ENCODE measurements at regions not wholly inside any gene's neighbourhood (a gene's known extent, or its start where the extent isn't known, plus 50 kb on each side); places are given as distances from the start of the nearest gene placed in this dataset.
A peak's percentile ranks its signal among the peaks of the same experiment; 100 is the strongest.

DNA sequence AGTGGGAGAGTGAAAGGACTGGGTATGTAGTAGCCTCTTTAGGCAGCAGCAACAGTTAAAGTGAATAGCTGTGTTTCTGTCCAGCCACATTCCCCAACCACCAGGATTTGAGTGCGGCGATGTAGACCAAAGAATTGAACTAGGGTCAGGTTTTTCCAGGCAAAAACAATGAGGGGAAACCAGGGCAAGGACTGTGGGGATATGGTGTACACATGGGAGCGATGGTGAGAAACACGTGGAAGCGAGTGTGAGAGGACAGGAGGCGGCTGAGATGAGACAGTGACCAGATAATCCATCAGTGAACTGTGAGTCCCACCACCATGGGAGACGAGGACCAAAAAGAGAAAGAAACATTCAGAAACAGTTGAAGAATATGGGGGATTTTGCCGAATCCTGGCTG lies 409.5 kb downstream of the TSN start:
- DNase-seq = no peak

DNA sequence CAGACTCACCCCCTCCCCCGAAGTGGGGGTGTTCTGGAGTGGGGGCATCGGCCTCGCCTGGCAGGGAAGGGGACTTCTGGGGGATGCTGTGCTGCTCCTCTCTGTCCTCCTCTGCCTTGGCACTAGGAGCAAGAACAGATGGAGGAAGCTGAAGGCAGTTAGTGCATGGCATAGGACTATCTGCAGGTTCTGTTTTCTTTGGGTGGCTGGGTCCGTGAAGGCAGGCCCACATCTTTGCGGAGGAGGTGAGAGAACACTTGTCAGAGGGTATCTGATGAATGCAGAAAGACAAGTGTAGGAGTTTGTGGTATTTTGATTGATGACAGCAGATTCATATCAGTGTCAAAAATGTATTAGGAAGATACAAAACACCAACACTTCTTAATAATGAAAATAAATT lies 411.4 kb downstream of the TSN start:
- peak in 1 of 51 donors; percentile 26 for DNase-seq

DNA sequence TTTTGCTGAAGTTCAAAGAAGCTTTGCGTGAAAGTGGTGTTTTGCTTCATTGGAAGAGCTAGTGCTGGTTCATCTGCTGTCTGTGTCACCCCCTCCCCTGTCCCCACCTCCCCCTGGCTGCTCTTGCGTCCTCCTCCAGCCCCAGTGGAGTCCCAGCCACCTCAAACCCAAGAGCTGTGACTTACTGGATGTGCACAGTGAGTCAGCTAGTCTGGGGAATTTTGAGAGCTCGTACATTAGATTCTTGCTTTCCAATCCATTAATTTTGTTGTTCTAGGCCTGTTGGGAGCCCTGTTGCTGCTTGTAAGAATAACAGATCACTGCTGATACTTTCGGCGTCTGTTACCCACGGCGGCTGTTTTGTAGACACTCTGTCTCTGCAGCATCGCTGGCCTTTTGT lies 412.1 kb downstream of the TSN start:
- DNase-seq = no peak

DNA sequence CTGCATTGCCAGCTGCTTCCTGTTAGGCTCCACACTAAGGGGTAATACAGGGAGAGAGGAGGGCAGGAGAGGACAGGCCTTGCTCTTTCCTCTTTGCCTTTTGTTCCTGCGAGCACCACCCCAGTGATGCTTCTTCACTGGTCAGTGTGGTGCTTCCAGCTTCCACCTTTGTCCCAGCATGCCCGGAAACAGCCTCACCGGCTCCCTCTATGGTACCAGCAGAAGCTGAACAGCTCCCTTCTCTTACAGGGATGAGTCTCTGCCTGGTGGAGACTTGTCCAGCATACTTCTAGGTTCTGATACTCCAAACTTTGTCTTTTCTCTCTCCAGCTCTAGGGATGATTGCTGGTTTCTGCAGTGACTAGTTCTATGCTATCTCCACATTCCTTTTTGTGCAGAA lies 413.3 kb downstream of the TSN start:
- DNase-seq = no peak

DNA sequence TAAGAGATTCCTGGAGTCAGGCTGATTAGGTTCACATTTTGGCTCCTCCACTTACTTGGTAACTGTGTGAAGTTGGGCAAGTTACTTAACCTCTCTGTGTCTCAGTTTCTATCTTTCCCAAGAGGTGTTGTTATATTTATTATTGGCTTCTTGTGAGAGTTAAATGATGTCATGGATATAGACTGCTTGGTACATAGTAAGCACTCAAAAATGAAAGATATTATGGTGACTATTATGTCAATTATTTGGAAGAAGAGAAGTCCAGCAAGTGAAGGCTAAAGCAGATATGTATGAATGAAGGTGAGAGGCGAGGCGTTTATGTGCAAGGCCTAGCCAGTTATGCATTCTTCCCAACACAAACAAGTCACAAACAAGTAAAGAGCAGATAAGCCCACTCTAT lies 417.4 kb downstream of the TSN start:
- no peak for DNase-seq

DNA sequence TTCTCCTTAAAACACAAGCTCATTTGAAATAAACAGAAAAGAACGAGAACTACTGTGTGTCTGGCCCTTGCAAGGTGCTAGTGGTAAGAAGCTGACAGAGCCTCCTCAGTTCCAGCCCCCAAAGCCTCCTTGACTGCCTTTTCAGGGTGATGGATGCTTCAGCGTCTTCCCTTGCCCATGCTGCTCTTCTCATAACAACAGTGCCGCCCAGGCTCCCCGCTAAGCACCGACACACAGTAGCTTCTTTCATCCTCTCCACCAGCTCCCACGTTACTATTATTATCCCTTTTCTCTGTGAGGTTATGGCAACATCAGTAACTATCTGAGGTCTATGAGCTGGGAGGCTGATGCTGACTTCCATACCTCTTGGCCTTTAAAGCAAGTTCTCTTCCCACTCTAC lies 418.6 kb downstream of the TSN start:
- DNase-seq = peak in 1 of 51 donors; percentile 4

DNA sequence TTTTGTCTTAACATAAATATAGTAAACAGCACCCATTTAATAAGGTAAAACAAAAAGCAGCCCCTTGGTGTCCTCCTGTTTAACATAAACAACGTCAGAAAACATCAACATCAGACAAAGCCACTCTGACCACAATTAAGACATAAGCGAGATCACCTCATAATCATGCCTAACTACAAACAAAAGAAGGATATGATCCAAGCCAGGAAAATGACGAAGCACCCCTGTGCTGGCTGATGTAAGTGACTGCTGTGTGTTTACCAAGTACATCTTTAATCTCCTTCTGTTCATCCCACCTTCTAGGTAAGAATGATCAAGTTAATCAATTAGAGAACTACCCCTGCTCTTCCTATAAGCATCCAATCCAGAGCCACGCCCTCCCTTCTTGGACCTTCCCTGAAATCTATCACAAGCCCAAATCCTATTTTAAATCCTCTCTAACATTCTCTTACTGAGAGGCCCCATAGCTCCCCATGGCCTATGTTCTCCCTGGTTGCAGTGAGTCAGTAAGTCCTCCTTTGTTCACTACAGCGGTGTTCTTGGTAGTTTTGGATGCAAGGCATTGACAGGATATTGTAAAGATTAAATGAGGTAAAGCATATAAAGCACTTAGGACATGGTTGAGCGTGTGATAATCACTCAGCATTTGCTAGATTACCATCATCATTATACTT lies 424.2 kb downstream of the TSN start:
- no peak for DNase-seq

DNA sequence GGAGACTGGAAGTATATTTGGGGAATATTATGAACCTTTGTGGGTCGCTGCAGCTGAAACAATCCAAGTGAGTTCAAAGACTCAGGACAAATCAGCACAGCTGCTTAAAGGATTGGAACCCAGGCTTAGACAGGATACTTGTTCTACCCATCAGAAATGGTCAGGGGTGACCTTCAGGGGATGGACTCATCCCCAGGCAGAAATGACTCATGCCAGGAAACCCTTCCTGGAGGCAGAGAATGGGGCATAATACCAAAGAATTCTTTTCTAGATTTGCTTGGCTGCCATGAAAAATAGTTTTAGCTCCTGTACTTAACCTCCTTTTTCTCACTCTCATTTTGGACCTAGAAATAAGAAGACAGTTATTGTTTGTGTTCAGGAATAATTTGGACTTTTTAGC lies 425.5 kb downstream of the TSN start:
- DNase-seq = no peak

DNA sequence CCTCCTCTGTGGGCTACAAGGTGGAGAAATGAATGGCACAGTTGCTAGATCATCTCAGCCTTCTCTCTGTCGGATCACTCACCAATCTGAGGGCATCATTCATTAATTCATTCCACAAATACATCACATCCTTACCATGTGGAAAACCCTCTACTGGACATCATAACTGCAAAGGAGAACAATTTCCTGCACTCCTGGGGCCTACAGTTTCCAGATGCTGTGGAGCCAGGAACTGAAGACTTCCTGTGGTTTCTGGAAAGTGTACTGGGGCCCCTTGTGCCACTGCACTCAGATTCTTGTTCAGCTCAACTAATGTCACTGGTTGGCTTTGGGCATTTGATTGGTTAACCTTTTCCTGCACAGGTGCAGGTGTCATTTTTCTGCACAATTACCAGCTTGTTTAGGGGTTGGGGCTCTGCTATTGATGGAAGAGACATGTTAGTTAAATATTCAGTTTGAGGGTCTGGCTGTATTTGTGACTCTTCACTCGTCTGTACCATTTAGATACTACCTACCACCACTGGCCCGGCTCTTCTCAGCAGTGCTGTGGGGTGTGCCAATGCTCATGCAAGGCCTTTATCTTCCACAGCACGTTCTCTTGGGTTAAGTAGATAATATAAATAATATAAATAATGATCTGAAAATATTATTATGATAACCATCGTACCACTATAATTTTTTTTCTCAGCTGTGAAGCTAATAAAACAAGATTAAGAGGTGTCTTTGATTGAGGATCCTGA lies 427.3 kb downstream of the TSN start:
- no peak for DNase-seq

DNA sequence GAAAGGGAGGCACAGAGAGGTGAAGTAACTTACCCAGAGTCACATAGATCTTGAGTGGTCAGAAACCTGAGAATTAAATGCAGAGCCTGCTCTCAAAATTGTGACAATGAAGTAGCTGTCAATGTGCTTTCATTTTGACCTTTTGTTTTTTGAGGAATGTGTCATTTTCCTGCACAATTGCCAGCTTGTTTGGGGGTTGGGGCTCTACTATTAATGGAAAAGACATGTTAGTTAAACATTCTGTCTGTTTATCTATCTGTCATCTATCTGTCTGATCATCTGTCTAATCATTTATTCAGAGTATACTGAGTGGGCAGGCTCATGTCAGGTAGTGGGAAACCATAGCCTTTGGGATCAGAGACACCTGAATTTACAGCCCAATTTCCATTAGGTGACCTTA lies 428.4 kb downstream of the TSN start:
- DNase-seq = no peak

DNA sequence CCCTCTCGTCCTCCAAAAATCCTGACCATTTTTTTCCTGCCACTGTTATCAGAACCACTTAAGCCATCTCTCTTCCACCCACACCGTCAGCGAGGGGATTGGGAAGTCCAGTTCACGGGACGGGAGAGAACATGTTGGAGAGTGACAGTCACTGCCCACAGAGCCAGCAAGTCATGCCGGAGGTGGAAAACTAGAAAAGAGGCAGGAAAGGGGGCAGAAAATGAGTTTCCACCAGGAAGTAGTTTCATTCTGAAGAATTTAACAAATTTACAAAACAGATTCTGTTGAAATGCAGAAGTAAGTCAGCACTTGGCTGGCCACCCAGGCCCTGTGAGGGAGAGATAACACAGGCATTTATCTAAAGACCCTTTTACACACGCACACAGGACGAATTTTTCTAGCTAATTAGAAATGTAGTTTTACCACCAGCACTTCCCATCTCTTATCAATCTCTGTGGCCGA lies 431.3 kb downstream of the TSN start:
- DNase-seq = no peak

DNA sequence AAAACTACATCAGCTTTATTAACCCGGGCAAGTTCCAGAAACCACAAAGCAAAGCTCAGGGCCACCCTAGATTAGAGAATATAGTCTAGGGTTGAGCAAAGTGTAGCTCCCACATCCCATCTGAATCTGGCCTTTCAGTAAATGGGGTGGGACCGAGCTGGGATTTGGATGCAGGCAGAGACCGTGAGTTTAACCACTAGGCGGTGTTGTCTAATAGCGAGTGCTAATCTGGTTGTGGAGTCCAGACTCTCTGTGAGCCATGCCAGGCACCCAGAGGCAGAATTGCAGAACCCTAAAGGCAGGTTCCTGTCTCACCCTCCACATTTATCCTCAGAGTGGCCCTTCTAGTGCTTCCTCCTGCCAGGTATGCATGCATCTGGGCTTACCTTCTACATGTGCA lies 435.9 kb downstream of the TSN start:
- DNase-seq = peak in 2 of 51 donors; percentile 5 to 11

DNA sequence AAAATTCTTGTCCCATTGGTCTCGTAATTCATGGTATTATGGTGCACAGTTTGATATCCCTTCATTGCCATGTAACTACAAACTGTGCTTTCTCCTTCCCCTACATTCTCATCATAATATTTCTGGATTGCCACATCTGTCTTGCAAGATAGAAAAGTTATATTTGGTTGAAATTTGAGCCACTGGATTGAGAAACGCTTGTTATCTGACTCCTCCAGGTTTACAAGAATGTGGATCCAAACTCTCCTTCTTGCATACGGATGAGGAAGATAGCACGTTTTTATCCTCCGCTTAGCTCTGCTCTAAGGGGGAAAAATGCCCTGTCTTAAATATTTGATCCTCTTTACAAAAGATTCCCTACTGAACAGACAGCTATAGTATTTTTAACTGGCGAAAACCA lies 438.2 kb downstream of the TSN start:
- DNase-seq = no peak

DNA sequence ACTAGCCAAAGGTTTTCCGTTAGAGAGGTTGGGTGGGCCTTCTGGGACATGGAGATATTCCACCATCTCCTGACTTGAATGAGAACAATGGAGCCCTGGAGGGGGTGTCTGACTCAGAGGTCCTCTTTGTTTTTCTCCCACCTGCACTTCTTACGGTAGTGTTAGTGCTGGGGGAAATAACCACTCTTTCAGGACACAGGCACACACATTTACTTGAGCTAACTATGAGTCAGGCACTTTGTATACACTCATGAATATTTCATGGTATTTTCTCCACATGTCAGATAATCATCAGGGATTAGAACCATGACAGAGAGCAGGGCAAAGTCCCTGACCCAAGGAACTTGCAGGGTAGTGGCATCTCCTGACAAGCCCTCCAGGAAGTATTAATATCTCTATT lies 439.1 kb downstream of the TSN start:
- no peak for DNase-seq

DNA sequence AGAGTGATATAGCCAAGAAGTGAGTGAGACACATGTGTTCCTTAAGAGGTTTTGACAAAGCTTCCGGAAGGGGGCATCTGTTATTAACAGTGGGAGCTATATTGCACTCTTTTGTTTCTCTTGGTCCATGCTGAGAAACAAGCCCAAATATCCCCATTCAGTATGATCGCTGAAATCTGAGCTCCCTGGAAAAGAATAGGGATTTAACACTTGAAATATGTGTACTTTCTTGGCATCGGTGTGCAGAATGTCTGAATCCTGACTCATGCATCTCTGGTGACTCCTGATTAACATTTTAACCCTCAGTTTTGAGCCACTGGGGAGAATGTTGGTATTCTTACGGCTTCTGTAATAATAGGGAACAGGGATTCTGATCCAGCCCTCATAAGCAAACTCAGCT lies 448.1 kb downstream of the TSN start:
- no peak for DNase-seq

DNA sequence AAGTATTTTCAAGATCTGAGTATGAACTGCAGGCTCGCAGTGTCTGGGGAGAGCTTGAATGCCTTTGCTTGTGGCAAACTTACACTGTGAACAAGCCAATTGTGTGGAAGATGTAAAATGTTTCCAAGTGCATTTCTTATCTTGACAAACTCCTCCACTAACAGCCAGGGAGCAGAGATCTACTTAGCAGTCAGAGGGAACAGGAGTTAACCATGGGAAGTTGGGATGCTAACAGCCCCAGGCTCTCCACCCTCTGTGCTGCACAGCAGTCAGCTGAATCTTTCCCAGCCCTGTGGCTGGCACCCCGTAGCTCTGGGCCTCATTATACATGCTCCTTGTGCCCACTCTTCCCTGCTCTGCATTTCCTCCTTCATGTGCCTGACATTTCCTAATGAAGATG lies 450.2 kb downstream of the TSN start:
- no peak for DNase-seq

DNA sequence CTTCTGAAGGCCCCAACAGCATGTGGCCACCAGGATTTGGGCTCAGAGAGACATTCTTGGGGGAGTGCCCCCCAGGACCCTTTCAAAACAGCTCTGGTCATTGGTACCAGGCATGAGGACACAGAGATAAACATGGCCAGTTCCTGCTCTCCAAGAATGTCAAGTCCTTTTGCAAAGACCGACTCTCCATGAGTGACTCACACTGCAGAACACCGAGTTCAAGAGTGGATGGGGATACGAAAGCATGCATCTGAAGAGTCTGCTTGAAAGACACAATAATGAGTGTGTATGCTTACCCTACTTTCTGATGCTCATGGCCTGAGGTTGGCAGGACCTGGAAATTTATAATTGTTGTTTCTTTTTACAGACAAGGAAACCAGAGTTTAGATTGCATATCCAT lies 450.6 kb downstream of the TSN start:
- no peak for DNase-seq

DNA sequence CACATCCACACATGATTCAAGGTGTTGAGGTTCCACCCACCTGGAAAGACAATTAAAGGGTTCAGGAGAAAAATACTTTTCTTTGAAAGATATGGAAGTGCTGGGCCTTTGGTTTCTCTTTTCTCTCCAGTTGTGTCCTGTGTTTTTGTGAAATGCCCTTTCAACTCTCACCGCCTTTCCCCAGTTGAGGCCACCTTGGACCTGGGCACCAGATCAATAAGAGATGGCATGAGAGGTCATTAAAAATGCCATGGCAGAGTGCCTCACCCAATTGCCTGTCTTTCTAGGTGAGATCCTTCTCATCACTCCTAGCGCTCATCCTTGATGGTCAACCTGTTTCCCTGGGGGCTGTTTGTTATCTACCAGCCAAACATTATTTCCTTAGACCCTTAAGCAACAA lies 453.9 kb downstream of the TSN start:
- DNase-seq = no peak

DNA sequence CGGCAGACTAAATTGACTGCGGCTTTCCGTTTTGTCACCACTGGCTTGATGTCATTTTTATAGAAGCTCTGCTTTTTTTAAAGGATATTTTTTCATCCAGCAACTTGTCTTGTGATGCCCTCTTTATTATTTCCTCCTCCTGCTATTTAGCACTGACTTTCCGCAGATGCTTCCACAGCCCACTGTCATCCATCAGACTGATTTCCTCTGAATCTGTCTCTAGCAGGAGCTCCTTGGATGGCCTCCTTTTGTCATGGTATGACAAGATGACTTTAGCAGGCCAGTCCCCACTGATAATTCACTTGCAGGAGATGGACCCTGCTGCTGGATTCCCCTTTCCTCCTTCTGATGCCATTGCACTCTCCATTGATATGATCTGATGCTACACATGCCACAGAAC lies 454.6 kb downstream of the TSN start:
- DNase-seq = no peak

DNA sequence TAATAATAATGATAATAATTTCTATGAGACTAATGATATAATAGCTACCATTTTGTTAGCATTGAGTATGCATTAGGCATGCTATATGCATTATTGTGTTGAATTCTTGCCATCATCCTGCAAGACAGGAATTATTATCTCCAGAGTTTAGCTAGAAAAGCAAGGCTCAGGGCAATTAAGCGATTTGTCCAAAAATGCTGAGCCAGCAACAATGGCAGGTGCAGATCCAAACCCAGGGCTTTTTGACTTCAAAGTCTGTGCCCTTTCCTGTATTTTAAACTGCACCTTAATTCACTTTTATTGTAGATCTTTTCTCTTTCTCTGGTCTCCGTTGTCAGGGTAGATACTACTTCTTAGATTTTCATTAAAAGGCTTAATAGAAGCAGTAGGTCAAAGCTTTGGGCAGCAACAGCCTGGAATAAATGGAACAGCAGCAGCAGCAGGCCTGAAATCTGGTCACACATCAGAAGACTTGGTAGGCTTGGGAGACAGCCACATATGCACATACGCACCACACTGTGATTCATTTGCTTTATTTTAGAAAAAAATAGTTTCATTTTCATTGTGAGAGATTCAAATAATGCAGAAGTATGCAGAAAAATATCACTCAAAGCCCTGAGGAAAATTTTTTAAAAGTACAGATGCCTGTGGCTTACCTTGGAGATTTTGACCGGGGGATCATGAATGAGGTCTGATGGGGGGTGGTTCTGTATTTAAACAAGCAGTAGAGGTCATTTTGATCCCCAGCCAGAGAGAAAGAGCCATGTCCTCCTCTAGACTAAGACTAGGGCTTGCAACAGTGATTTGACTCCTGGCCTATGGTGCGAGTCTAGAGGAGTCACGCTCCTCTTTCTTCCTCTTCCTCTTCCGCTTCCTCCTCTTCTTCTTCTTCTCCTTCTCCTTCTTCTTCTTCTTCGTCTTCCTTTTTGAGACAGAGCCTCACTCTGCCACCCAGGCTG lies 455.7 kb downstream of the TSN start:
- no peak for DNase-seq

DNA sequence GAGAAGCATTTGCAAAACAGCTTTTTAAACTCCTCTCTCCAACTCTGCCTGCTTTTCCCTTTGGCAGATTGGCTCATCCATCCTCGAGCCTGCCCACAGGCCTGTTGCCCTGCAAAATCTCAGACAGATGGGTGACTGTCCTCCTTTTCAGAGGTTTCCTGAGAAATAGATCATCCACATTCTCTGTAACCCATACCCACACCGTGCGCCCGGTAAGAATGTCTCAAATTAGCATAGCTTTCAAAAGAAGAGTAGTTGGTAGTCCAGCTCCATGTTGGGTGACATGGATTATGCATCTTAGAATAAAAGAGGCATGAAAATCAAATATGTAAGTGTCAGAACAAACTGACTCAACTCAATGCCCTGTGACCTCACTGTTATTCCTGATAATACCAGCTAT lies 457.9 kb downstream of the TSN start:
- DNase-seq = no peak

DNA sequence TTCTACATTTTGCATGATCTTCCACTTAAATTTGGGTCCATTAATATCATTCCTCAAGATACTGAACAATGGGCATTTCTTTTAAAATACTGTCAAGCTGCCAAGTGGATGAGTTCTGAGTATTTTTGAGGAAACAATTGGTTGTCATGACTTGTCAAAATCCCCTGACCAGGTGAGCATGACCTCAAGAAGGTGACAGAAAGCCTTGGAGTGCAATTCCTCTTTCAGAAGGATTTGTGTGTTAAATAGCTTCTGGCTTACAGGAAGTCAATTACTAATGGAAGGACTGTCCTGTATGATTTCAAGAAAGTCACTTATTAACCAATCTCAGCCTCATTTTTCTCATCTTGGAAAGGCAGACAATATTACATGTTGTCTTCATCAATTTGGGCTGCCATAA lies 460.6 kb downstream of the TSN start:
- DNase-seq = no peak
